ENCODE measurements at regions not wholly inside any gene's neighbourhood (a gene's known extent, or its start where the extent isn't known, plus 50 kb on each side); places are given as distances from the start of the nearest gene placed in this dataset.
"Not testable (repeated sequence)": the region's sequence is repeated elsewhere in the genome, so short reads cannot be mapped to it uniquely, and the experiment has no call there.

GRCh38 chr6:2354138-2354491 is 108.7 kb upstream of the GMDS start:
- no peaks in the 10 kb centered on the region for H3K36me3 ChIP-seq (ENCODE audit: control insufficient read depth, insufficient read depth, low read length)
- no peak overlapping the region for H3K27ac ChIP-seq (ENCODE audit: low read depth, low read length, severe bottlenecking)
- 80 to 90% methylated on average over 1 to 2 of the region's 6 CpGs for WGBS, 2 experiments (ENCODE audit: insufficient coverage in 2 of 2)
- H3K4me3 ChIP-seq (ENCODE audit: extremely low read depth, insufficient read depth, low read length, poor library complexity, severe bottlenecking), result no peak overlapping the region
- no peaks in the 10 kb centered on the region for H3K9me3 ChIP-seq (ENCODE audit: control insufficient read depth, low read length)
- H3K4me1 ChIP-seq (ENCODE audit: control insufficient read depth, insufficient read depth, low read length, poor library complexity, severe bottlenecking), result no peaks in the 10 kb centered on the region

- H3K36me3 ChIP-seq (ENCODE audit: control insufficient read depth, insufficient read depth, low read length), result no peaks in the 10 kb centered on the region
- H3K9me3 ChIP-seq (ENCODE audit: control insufficient read depth, low read length), result no peaks in the 10 kb centered on the region
- H3K27ac ChIP-seq (ENCODE audit: low read depth, low read length, severe bottlenecking), result no peak overlapping the region
- H3K4me3 ChIP-seq (ENCODE audit: extremely low read depth, insufficient read depth, low read length, poor library complexity, severe bottlenecking), result no peak overlapping the region
- H3K4me1 ChIP-seq (ENCODE audit: control insufficient read depth, insufficient read depth, low read length, poor library complexity, severe bottlenecking), result no peaks in the 10 kb centered on the region
- WGBS, 2 experiments (ENCODE audit: insufficient coverage in 2 of 2), result 78 to 79% methylated on average over 8 of the region's 10 CpGs
Measured at GRCh38 chr6:2353412-2354137, 108.2 kb upstream of the GMDS start.

GRCh38 chr6:2351807-2352431 is 106.5 kb upstream of the GMDS start:
- H3K36me3 ChIP-seq (ENCODE audit: control insufficient read depth, insufficient read depth, low read length), result no peaks in the 10 kb centered on the region
- 100% methylated on average over 1 of the region's 4 CpGs; no CpG with 5 or more reads in 1 of the 2 experiments for WGBS, 2 experiments (ENCODE audit: insufficient coverage in 2 of 2)
- H3K27ac ChIP-seq (ENCODE audit: low read depth, low read length, severe bottlenecking), result no peak overlapping the region
- H3K4me1 ChIP-seq (ENCODE audit: control insufficient read depth, insufficient read depth, low read length, poor library complexity, severe bottlenecking), result no peaks in the 10 kb centered on the region
- no peaks in the 10 kb centered on the region for H3K9me3 ChIP-seq (ENCODE audit: control insufficient read depth, low read length)
- no peak overlapping the region for H3K4me3 ChIP-seq (ENCODE audit: extremely low read depth, insufficient read depth, low read length, poor library complexity, severe bottlenecking)

GRCh38 chr6:2351090-2351489 is 105.7 kb upstream of the GMDS start:
- no peaks in the 10 kb centered on the region for H3K36me3 ChIP-seq (ENCODE audit: control insufficient read depth, insufficient read depth, low read length)
- no peak overlapping the region for H3K4me3 ChIP-seq (ENCODE audit: extremely low read depth, insufficient read depth, low read length, poor library complexity, severe bottlenecking)
- H3K4me1 ChIP-seq (ENCODE audit: control insufficient read depth, insufficient read depth, low read length, poor library complexity, severe bottlenecking), result no peaks in the 10 kb centered on the region
- H3K9me3 ChIP-seq (ENCODE audit: control insufficient read depth, low read length), result no peaks in the 10 kb centered on the region
- 96% methylated on average over 4 to 5 of the region's 5 CpGs for WGBS, 2 experiments (ENCODE audit: insufficient coverage in 2 of 2)
- H3K27ac ChIP-seq (ENCODE audit: low read depth, low read length, severe bottlenecking), result no peak overlapping the region

- no peak overlapping the region for H3K4me3 ChIP-seq (ENCODE audit: extremely low read depth, insufficient read depth, low read length, poor library complexity, severe bottlenecking)
- H3K36me3 ChIP-seq (ENCODE audit: control insufficient read depth, insufficient read depth, low read length), result no peaks in the 10 kb centered on the region
- H3K4me1 ChIP-seq (ENCODE audit: control insufficient read depth, insufficient read depth, low read length, poor library complexity, severe bottlenecking), result no peaks in the 10 kb centered on the region
- WGBS, 2 experiments (ENCODE audit: insufficient coverage in 2 of 2), result 89 to 93% methylated on average over 2 to 3 of the region's 3 CpGs
- no peaks in the 10 kb centered on the region for H3K9me3 ChIP-seq (ENCODE audit: control insufficient read depth, low read length)
- no peak overlapping the region for H3K27ac ChIP-seq (ENCODE audit: low read depth, low read length, severe bottlenecking)
Measured at GRCh38 chr6:2346078-2346477, 100.7 kb upstream of the GMDS start.

- no peak overlapping the region for H3K27ac ChIP-seq (ENCODE audit: low read depth, low read length, severe bottlenecking)
- no peaks in the 10 kb centered on the region for H3K36me3 ChIP-seq (ENCODE audit: control insufficient read depth, insufficient read depth, low read length)
- 80 to 92% methylated on average over 1 to 2 of the region's 6 CpGs for WGBS, 2 experiments (ENCODE audit: insufficient coverage in 2 of 2)
- H3K4me3 ChIP-seq (ENCODE audit: extremely low read depth, insufficient read depth, low read length, poor library complexity, severe bottlenecking), result no peak overlapping the region
- no peaks in the 10 kb centered on the region for H3K4me1 ChIP-seq (ENCODE audit: control insufficient read depth, insufficient read depth, low read length, poor library complexity, severe bottlenecking)
- no peaks in the 10 kb centered on the region for H3K9me3 ChIP-seq (ENCODE audit: control insufficient read depth, low read length)
Measured at GRCh38 chr6:2344319-2344905, 99.0 kb upstream of the GMDS start.

- peaks cover 12% of the 10 kb centered on the region for H3K9me3 ChIP-seq (ENCODE audit: control insufficient read depth, low read length)
- no peaks in the 10 kb centered on the region for H3K36me3 ChIP-seq (ENCODE audit: control insufficient read depth, insufficient read depth, low read length)
- no peaks in the 10 kb centered on the region for H3K4me1 ChIP-seq (ENCODE audit: control insufficient read depth, insufficient read depth, low read length, poor library complexity, severe bottlenecking)
- H3K4me3 ChIP-seq (ENCODE audit: extremely low read depth, insufficient read depth, low read length, poor library complexity, severe bottlenecking), result no peak overlapping the region
- H3K27ac ChIP-seq (ENCODE audit: low read depth, low read length, severe bottlenecking), result no peak overlapping the region
Measured at GRCh38 chr6:2327591-2327990, 82.2 kb upstream of the GMDS start.

- no peaks in the 10 kb centered on the region for H3K4me1 ChIP-seq (ENCODE audit: control insufficient read depth, insufficient read depth, low read length, poor library complexity, severe bottlenecking)
- H3K4me3 ChIP-seq (ENCODE audit: extremely low read depth, insufficient read depth, low read length, poor library complexity, severe bottlenecking), result no peak overlapping the region
- H3K36me3 ChIP-seq (ENCODE audit: control insufficient read depth, insufficient read depth, low read length), result no peaks in the 10 kb centered on the region
- peaks cover 12% of the 10 kb centered on the region for H3K9me3 ChIP-seq (ENCODE audit: control insufficient read depth, low read length)
- 75 to 90% methylated on average over 2 of the region's 2 CpGs for WGBS, 2 experiments (ENCODE audit: insufficient coverage in 2 of 2)
- no peak overlapping the region for H3K27ac ChIP-seq (ENCODE audit: low read depth, low read length, severe bottlenecking)
Measured at GRCh38 chr6:2324166-2324953, 79.0 kb upstream of the GMDS start.

- H3K9me3 ChIP-seq (ENCODE audit: control insufficient read depth, low read length), result not testable (repeated sequence)
- 87 to 97% methylated on average over 7 to 8 of the region's 11 CpGs for WGBS, 2 experiments (ENCODE audit: insufficient coverage in 2 of 2)
Measured at GRCh38 chr6:2317498-2317897, 72.1 kb upstream of the GMDS start.

GRCh38 chr6:2314641-2315040 is 69.2 kb upstream of the GMDS start:
- H3K4me3 ChIP-seq (ENCODE audit: extremely low read depth, insufficient read depth, low read length, poor library complexity, severe bottlenecking), result no peak overlapping the region
- no peaks in the 10 kb centered on the region for H3K36me3 ChIP-seq (ENCODE audit: control insufficient read depth, insufficient read depth, low read length)
- no peaks in the 10 kb centered on the region for H3K9me3 ChIP-seq (ENCODE audit: control insufficient read depth, low read length)
- no peaks in the 10 kb centered on the region for H3K4me1 ChIP-seq (ENCODE audit: control insufficient read depth, insufficient read depth, low read length, poor library complexity, severe bottlenecking)
- H3K27ac ChIP-seq (ENCODE audit: low read depth, low read length, severe bottlenecking), result no peak overlapping the region
- 74 to 91% methylated on average over 4 to 5 of the region's 7 CpGs for WGBS, 2 experiments (ENCODE audit: insufficient coverage in 2 of 2)

More at GRCh38 chr6:2317498-2317897, 72.1 kb upstream of the GMDS start:
- H3K27ac ChIP-seq (ENCODE audit: low read depth, low read length, severe bottlenecking); H3K36me3 ChIP-seq (ENCODE audit: control insufficient read depth, insufficient read depth, low read length); H3K4me1 ChIP-seq (ENCODE audit: control insufficient read depth, insufficient read depth, low read length, poor library complexity, severe bottlenecking); H3K4me3 ChIP-seq (ENCODE audit: extremely low read depth, insufficient read depth, low read length, poor library complexity, severe bottlenecking): not testable (repeated sequence)
